ENCODE measurements at regions not wholly inside any gene's neighbourhood (a gene's known extent, or its start where the extent isn't known, plus 50 kb on each side); places are given as distances from the start of the nearest gene placed in this dataset.

GRCh38 chr7:25846722-25847121 lies 305.3 kb upstream of the NFE2L3 start:
- Histone ChIP-seq H3K9me3 (no peaks in the 10 kb centered on the region), H3K27ac (peak overlapping the region; percentile 79 to 95 (median 83)), H3K4me3 (no peak overlapping the region), H3K4me1 (peaks cover 0 to 99% (median 83%) of the 10 kb centered on the region in 4 donors), H3K27me3 (no peaks in the 10 kb centered on the region), H3K36me3 (no peaks in the 10 kb centered on the region)
- intact Hi-C loops (cut with DNase I) = loop anchor here (2.0 kb wide), 1 partner anchor 92 kb away; no protein-coding TSS in a partner anchor
- WGBS, 2 donors = 35 to 64% methylated on average over 5 of the region's 5 CpGs
- peak; percentile 92 for DNase-seq
- TF ChIP-seq POLR2A (IDR thresholded peaks at IDR 0.05) (no peak), EP300 (IDR thresholded peaks at IDR 0.05) (peak in 2 of 4 donors; percentile 60 to 76), POLR2AphosphoS5 (IDR thresholded peaks at IDR 0.05) (peak; percentile 87 to 96 (median 92)), CTCF (IDR thresholded peaks at IDR 0.05) (no peak)

GRCh38 chr7:25847336-25848070 lies 304.5 kb upstream of the NFE2L3 start:
- H3K36me3 ChIP-seq = no peaks in the 10 kb centered on the region
- intact Hi-C loops (cut with DNase I) = loop anchor here (2.0 kb wide), 1 partner anchor 93 kb away; no protein-coding TSS in a partner anchor
- H3K4me1 ChIP-seq = peaks cover 0 to 99% (median 83%) of the 10 kb centered on the region in 4 donors
- peaks cover 0 to 8% (median 4%) of the 10 kb centered on the region in 3 donors for H3K27me3 ChIP-seq
- no peak for TF ChIP-seq EP300 (IDR thresholded peaks at IDR 0.05)
- TF ChIP-seq POLR2AphosphoS5 (IDR thresholded peaks at IDR 0.05) = no peak
- peak in 1 of 4 experiments; percentile 10 for TF ChIP-seq CTCF (IDR thresholded peaks at IDR 0.05)
- WGBS, 2 donors = 83 to 93% methylated on average over 6 of the region's 6 CpGs
- H3K4me3 ChIP-seq = no peak overlapping the region
- H3K27ac ChIP-seq = peak overlapping the region; percentile 79 to 95 (median 83)
- H3K9me3 ChIP-seq = no peaks in the 10 kb centered on the region
- no peak for DNase-seq

- peaks cover 0 to 100% (median 88%) of the 10 kb centered on the region in 4 donors for H3K4me1 ChIP-seq
- H3K27me3 ChIP-seq = peaks cover 0 to 29% (median 6%) of the 10 kb centered on the region in 3 donors
- no peaks in the 10 kb centered on the region for H3K9me3 ChIP-seq
- H3K4me3 ChIP-seq = no peak overlapping the region
- peak overlapping the region; percentile 79 to 95 (median 83) for H3K27ac ChIP-seq
- intact Hi-C loops (cut with DNase I) = loop anchor here (5.0 to 10.0 kb wide), 2 partner anchors 392 to 725 kb away; partner anchors contain the start of gene CYCS
- WGBS, 2 donors = 72 to 74% methylated on average over 9 of the region's 9 CpGs
- no peak for DNase-seq
- TF ChIP-seq POLR2AphosphoS5 (IDR thresholded peaks at IDR 0.05) = peak in 1 of 4 donors; percentile 61
- TF ChIP-seq EP300 (IDR thresholded peaks at IDR 0.05) = peak in 1 of 4 donors; percentile 10
- TF ChIP-seq POLR2A (IDR thresholded peaks at IDR 0.05) = no peak
- H3K36me3 ChIP-seq = no peaks in the 10 kb centered on the region
Measured at GRCh38 chr7:25849500-25850184, 302.4 kb upstream of the NFE2L3 start.

- Histone ChIP-seq H3K27ac (peak overlapping the region; percentile 79 to 95 (median 83)), H3K4me1 (peaks cover 0 to 98% (median 88%) of the 10 kb centered on the region in 4 donors), H3K27me3 (peaks cover 0 to 35% (median 6%) of the 10 kb centered on the region in 3 donors), H3K4me3 (no peak overlapping the region), H3K36me3 (no peaks in the 10 kb centered on the region), H3K9me3 (no peaks in the 10 kb centered on the region)
- intact Hi-C loops (cut with DNase I) = loop anchor here (5.0 to 10.0 kb wide), 2 partner anchors 393 to 725 kb away; partner anchors contain the start of gene CYCS
- no peak for DNase-seq
- TF ChIP-seq POLR2A (IDR thresholded peaks at IDR 0.05) (no peak), CTCF (IDR thresholded peaks at IDR 0.05) (no peak), EP300 (IDR thresholded peaks at IDR 0.05) (no peak)
Measured at GRCh38 chr7:25850216-25850615, 301.8 kb upstream of the NFE2L3 start.

GRCh38 chr7:25850735-25851134 lies 301.3 kb upstream of the NFE2L3 start:
- 15 to 59% methylated on average over 8 of the region's 8 CpGs for WGBS, 2 donors
- H3K27ac ChIP-seq = peak overlapping the region; percentile 79 to 95 (median 83)
- TF ChIP-seq POLR2A (IDR thresholded peaks at IDR 0.05) = no peak
- no peak for TF ChIP-seq CTCF (IDR thresholded peaks at IDR 0.05)
- TF ChIP-seq EP300 (IDR thresholded peaks at IDR 0.05) = no peak
- TF ChIP-seq POLR2AphosphoS5 (IDR thresholded peaks at IDR 0.05) = no peak
- peaks cover 0 to 39% (median 6%) of the 10 kb centered on the region in 3 donors for H3K27me3 ChIP-seq
- H3K36me3 ChIP-seq = no peaks in the 10 kb centered on the region
- DNase-seq = no peak
- no peaks in the 10 kb centered on the region for H3K9me3 ChIP-seq
- peaks cover 0 to 92% (median 83%) of the 10 kb centered on the region in 4 donors for H3K4me1 ChIP-seq
- no peak overlapping the region for H3K4me3 ChIP-seq
- intact Hi-C loops (cut with DNase I) = loop anchor here (1.0 to 10.0 kb wide), 3 partner anchors 393 to 726 kb away; partner anchors contain the start of gene CYCS

Data from sigmoid colon (tissue), 6 donors.